HG02852 (cell line): ENCODE measurements at regions not wholly inside any gene's neighbourhood (a gene's known extent, or its start where the extent isn't known, plus 50 kb on each side); places are given as distances from the start of the nearest gene placed in this dataset.
"Not testable (repeated sequence)": the region's sequence is repeated elsewhere in the genome, so short reads cannot be mapped to it uniquely, and the experiment has no call there.

ENCODE experiments used
- ATAC-seq: cut with Tn5 transposase; IDR thresholded peaks from one replicate; pipeline ENCODE4 v1.9.1; 2021; ENCODE audit warnings: mild to moderate bottlenecking, moderate library complexity; ENCODE audit not compliant: unreplicated experiment

DNA sequence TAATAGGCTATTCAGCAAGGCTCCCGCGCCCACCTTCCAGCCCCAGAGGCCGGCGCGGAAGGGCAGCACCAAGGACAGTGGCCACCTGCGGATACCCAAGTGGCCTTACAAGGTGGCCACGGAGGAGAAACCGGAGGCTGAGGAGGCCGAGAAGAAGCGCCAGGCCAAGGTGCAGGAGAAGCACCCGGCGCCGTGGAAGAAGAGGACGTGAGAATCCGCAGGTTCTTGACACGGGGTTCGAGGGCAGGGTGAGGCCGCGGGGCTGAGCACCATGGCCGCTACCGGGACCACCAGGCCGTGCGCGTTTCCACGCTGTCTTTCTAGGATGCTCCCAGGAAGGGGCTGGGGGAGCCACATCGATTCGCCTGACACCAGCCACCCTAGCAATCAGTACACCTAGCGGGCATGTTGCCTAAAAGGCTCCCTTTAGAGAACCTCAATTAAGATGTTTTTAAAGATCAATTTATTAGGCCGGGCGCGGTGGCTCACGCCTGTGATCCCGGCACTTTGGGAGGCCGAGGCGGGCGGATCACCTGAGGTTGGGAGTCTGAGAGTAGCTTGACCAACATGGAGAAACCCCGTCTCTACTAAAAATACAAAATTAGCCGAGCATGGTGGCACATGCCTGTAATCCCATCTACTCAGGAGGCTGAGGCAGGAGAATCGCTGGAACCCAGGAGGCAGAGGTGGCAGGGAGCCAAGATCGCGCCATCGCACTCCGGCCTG, 134.3 kb upstream of the OR4C13 start:
- ATAC-seq, result not testable (repeated sequence)

DNA sequence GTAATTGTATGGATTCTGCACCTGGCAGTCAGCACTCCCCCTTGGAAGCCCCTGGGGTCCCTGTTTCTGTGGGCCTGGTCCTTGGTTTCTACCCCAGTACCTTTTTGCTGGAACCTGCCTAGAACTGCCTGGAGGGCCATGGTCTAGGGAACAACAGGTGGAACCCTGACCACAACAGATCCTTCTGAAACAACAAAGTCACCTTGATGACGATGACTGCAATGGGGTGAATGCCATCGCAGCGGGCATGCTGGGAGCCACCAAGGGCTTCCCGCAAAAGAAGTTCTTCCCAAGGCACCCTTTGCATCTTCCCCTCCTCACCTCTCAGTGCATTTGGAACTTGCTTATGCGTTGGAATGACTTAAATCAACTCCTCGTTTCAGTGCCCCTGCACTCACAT, 129.0 kb upstream of the OR4C13 start:
- not testable (repeated sequence) for ATAC-seq

DNA sequence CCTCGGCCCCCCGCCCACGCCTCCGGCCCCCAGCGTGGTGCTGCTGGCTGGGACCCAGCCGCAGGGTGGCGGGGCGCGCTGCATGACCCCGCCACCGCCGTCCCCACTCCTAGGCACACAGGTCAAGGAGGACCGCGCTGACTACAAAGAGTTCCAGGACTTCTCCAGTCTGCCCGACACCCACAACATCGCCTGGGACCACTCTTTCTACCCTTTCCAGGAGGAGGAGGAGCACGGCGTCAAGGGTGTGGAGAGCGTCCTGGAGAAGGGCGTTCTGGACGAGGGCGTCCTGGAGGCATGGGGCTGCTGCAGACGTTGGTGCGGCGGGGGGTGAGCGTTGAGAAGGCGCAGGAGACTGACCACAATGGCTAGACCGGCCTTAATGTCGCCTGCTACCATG, 101.7 kb upstream of the OR4C13 start:
- not testable (repeated sequence) for ATAC-seq

- no peak for ATAC-seq
These were observed 100.7 kb upstream of the OR4C13 start for GRCh38 chr11:49851511-49851910.

GRCh38 chr11:49851971-49852389, 100.2 kb upstream of the OR4C13 start:
- ATAC-seq, result no peak

- not testable (repeated sequence) for ATAC-seq
These were observed 63.3 kb upstream of the OR4C13 start for GRCh38 chr11:49888875-49889274.

DNA sequence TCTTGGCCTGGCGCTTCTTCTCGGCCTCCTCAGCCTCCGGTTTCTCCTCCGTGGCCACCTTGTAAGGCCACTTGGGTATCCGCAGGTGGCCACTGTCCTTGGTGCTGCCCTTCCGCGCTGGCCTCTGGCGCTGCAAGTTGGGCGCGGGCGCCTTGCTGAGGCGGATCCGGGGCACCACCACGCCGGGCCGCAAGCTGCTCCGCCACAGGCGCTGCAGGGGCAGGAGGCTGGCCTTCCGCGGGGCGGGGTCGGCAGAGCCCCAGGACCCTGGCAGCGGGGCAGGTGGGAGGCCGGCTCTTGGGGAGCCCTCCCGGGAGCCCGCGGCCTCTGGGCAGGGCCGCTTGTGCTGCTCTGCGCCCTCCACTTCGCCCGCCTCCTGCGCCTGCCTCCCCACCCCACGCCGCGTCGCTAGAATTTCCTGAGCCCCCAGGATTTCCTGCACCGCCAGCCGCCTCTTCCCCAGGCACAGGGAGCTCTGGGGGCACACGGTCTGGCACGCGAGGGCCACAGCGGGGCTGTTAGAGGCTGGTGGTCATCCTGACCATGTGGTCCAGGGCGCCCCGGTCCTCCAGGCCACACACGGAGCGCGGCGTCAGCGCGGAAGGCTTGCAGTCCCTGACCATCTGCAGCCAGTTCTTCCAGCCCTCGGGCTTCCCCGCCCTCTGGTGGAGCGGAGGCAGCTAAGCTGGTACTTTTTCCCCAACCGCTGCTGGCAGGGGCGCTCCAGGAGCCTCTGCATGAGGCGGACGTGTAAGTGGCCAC, 60.1 kb upstream of the OR4C13 start:
- not testable (repeated sequence) for ATAC-seq

GRCh38 chr11:49893442-49893841, 58.7 kb upstream of the OR4C13 start:
- not testable (repeated sequence) for ATAC-seq
